ENCODE measurements at regions not wholly inside any gene's neighbourhood (a gene's known extent, or its start where the extent isn't known, plus 50 kb on each side); places are given as distances from the start of the nearest gene placed in this dataset.
A peak's percentile ranks its signal among the peaks of the same experiment; 100 is the strongest.

DNA sequence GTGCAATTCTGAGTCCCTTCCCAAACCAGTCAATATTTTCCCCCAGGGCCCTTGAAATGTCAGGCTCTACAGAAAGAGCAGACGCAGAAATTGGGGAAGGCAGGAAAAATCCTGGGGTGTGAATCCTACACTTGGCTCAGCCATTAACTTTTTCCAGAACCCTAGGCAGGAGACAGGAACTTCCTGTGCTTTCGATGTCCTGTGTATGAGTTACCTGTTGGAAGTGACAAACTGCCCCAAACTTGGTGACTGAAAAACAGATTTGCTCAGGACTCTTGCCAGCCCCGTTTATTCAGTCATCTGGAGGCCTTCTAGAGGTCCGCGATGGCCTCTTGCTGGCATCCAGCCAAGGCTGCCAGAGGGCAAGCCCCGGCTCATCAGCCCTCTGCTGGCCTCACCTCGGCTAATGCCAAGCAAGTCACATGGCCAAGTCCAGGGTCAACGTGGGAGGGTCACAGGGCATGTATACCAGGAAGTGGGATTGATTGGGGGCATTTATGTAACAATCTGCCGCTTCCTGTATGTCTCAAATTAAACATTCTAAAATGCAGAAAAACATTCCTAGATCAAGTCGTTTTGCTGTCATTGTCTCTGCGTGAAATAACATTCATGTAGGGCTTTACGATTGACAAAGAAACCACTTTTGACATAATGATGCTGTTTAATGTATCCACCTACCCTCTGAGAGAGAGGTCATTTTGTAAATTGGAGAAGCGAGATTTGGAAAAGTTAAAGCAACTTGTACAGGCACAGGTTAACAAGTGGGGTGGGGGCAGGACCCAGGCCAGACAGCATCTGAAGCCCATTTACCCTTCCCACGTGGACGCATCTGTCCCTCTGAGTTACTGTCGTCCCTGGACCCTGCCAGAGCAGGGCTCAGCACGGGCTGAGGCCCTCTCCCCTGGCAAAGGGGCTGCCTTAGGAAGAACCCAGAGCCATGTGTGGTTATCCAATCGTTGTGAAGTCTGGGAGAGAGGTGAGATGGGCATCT lies 179.4 kb downstream of the INHBB start (continued):
- TF ChIP-seq ZNF329 (CRISPR knock-in tag; IDR thresholded peaks at IDR 0.05; ENCODE audit: low read depth) (no peak), ZNF343 (CRISPR knock-in tag; IDR thresholded peaks at IDR 0.05) (no peak), SCMH1 (CRISPR knock-in tag; IDR thresholded peaks at IDR 0.05; ENCODE audit: borderline replicate concordance) (no peak), ZNF232 (CRISPR knock-in tag; IDR thresholded peaks at IDR 0.05; ENCODE audit: borderline replicate concordance) (no peak; the same call in 1 of the 2 replicates), ZNF253 (CRISPR knock-in tag; IDR thresholded peaks at IDR 0.05; ENCODE audit: borderline replicate concordance) (no peak), ZNF776 (CRISPR knock-in tag; IDR thresholded peaks at IDR 0.05) (no peak), NFE2L1 (CRISPR knock-in tag; IDR thresholded peaks at IDR 0.05; ENCODE audit: borderline replicate concordance) (no peak), ZSCAN31 (CRISPR knock-in tag; IDR thresholded peaks at IDR 0.05; ENCODE audit: low read depth) (no peak; the same call in none of the 2 replicates), ZNF746 (CRISPR knock-in tag; IDR thresholded peaks at IDR 0.05) (peak; percentile 88; the same call in 1 of the 2 replicates), ATF1 (CRISPR knock-in tag; IDR thresholded peaks at IDR 0.05) (0 out of 2 replicates have a peak, but pooled peaks have one; percentile 34)
- TF ChIP-seq, protein P1, sequence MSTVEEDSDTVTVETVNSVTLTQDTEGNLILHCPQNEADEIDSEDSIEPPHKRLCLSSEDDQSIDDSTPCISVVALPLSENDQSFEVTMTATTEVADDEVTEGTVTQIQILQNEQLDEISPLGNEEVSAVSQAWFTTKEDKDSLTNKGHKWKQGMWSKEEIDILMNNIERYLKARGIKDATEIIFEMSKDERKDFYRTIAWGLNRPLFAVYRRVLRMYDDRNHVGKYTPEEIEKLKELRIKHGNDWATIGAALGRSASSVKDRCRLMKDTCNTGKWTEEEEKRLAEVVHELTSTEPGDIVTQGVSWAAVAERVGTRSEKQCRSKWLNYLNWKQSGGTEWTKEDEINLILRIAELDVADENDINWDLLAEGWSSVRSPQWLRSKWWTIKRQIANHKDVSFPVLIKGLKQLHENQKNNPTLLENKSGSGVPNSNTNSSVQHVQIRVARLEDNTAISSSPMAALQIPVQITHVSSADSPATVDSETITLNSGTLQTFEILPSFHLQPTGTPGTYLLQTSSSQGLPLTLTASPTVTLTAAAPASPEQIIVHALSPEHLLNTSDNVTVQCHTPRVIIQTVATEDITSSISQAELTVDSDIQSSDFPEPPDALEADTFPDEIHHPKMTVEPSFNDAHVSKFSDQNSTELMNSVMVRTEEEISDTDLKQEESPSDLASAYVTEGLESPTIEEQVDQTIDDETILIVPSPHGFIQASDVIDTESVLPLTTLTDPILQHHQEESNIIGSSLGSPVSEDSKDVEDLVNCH (CRISPR knock-in tag; IDR thresholded peaks at IDR 0.05) = no peak
- TF ChIP-seq, protein P2, sequence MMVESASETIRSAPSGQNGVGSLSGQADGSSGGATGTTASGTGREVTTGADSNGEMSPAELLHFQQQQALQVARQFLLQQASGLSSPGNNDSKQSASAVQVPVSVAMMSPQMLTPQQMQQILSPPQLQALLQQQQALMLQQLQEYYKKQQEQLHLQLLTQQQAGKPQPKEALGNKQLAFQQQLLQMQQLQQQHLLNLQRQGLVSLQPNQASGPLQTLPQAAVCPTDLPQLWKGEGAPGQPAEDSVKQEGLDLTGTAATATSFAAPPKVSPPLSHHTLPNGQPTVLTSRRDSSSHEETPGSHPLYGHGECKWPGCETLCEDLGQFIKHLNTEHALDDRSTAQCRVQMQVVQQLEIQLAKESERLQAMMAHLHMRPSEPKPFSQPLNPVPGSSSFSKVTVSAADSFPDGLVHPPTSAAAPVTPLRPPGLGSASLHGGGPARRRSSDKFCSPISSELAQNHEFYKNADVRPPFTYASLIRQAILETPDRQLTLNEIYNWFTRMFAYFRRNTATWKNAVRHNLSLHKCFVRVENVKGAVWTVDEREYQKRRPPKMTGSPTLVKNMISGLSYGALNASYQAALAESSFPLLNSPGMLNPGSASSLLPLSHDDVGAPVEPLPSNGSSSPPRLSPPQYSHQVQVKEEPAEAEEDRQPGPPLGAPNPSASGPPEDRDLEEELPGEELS (CRISPR knock-in tag; IDR thresholded peaks at IDR 0.05) = peak; percentile 88
- TF ChIP-seq, protein P3, sequence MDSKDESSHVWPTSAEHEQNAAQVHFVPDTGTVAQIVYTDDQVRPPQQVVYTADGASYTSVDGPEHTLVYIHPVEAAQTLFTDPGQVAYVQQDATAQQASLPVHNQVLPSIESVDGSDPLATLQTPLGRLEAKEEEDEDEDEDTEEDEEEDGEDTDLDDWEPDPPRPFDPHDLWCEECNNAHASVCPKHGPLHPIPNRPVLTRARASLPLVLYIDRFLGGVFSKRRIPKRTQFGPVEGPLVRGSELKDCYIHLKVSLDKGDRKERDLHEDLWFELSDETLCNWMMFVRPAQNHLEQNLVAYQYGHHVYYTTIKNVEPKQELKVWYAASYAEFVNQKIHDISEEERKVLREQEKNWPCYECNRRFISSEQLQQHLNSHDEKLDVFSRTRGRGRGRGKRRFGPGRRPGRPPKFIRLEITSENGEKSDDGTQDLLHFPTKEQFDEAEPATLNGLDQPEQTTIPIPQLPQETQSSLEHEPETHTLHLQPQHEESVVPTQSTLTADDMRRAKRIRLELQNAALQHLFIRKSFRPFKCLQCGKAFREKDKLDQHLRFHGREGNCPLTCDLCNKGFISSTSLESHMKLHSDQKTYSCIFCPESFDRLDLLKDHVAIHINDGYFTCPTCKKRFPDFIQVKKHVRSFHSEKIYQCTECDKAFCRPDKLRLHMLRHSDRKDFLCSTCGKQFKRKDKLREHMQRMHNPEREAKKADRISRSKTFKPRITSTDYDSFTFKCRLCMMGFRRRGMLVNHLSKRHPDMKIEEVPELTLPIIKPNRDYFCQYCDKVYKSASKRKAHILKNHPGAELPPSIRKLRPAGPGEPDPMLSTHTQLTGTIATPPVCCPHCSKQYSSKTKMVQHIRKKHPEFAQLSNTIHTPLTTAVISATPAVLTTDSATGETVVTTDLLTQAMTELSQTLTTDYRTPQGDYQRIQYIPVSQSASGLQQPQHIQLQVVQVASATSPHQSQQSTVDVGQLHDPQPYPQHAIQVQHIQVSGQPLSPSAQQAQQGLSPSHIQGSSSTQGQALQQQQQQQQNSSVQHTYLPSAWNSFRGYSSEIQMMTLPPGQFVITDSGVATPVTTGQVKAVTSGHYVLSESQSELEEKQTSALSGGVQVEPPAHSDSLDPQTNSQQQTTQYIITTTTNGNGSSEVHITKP (CRISPR knock-in tag; IDR thresholded peaks at IDR 0.05; ENCODE audit: low read depth) = peak; percentile 76
- TF ChIP-seq, protein P4, sequence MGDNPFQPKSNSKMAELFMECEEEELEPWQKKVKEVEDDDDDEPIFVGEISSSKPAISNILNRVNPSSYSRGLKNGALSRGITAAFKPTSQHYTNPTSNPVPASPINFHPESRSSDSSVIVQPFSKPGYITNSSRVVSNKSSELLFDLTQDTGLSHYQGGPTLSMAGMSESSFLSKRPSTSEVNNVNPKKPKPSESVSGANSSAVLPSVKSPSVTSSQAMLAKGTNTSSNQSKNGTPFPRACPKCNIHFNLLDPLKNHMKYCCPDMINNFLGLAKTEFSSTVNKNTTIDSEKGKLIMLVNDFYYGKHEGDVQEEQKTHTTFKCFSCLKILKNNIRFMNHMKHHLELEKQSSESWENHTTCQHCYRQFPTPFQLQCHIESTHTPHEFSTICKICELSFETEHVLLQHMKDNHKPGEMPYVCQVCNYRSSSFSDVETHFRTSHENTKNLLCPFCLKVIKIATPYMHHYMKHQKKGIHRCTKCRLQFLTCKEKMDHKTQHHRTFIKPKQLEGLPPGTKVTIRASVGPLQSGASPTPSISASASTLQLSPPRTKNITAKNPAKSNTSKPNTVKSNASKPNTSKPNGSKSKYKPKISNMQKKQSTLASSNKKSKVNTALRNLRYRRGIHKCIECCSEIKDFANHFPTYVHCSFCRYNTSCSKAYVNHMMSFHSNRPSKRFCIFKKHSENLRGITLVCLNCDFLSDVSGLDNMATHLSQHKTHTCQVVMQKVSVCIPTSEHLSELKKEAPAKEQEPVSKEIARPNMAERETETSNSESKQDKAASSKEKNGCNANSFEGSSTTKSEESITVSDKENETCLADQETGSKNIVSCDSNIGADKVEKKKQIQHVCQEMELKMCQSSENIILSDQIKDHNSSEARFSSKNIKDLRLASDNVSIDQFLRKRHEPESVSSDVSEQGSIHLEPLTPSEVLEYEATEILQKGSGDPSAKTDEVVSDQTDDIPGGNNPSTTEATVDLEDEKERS (CRISPR knock-in tag; IDR thresholded peaks at IDR 0.05) = 0 out of 2 replicates have a peak, but pooled peaks have one; percentile 71
- TF ChIP-seq, protein P5, sequence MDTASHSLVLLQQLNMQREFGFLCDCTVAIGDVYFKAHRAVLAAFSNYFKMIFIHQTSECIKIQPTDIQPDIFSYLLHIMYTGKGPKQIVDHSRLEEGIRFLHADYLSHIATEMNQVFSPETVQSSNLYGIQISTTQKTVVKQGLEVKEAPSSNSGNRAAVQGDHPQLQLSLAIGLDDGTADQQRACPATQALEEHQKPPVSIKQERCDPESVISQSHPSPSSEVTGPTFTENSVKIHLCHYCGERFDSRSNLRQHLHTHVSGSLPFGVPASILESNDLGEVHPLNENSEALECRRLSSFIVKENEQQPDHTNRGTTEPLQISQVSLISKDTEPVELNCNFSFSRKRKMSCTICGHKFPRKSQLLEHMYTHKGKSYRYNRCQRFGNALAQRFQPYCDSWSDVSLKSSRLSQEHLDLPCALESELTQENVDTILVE (CRISPR knock-in tag; IDR thresholded peaks at IDR 0.05) = peak; percentile 81; the same call in 1 of the 2 replicates
